Fibroblast of upper back skin (primary cell): ENCODE measurements at regions not wholly inside any gene's neighbourhood (a gene's known extent, or its start where the extent isn't known, plus 50 kb on each side); places are given as distances from the start of the nearest gene placed in this dataset.

Experiments
- DNase-seq: peaks from one replicate; pipeline ENCODE4 v3.0.0-alpha.2; 2013

GRCh38 chr4:138851391-138852335 lies 163.9 kb upstream of the NOCT start:
- peak; percentile 16 for DNase-seq

- DNase-seq: no peak
Observed at GRCh38 chr4:138845664-138846063, 169.9 kb upstream of the NOCT start.

GRCh38 chr4:138845054-138845453 lies 170.5 kb upstream of the NOCT start:
- no peak for DNase-seq

GRCh38 chr4:138843616-138844015 lies 172.0 kb upstream of the NOCT start:
- DNase-seq: no peak

- no peak for DNase-seq
Observed at GRCh38 chr4:138841343-138841742, 174.2 kb upstream of the NOCT start.

- DNase-seq: no peak
Observed at GRCh38 chr4:138838251-138838650, 177.3 kb upstream of the NOCT start.

- DNase-seq: peak; percentile 30
Observed at GRCh38 chr4:138835832-138836533, 179.6 kb upstream of the NOCT start.

GRCh38 chr4:138833974-138834373 lies 181.6 kb upstream of the NOCT start:
- no peak for DNase-seq

GRCh38 chr4:138832563-138832962 lies 183.0 kb upstream of the NOCT start:
- no peak for DNase-seq

- DNase-seq: no peak
Observed at GRCh38 chr4:138831948-138832347, 183.6 kb upstream of the NOCT start.

- no peak for DNase-seq
Observed at GRCh38 chr4:138828926-138829325, 186.7 kb upstream of the NOCT start.

GRCh38 chr4:138826754-138827153 lies 188.8 kb upstream of the NOCT start:
- DNase-seq: no peak

- DNase-seq: no peak
Observed at GRCh38 chr4:138826322-138826721, 189.3 kb upstream of the NOCT start.

GRCh38 chr4:138821331-138821730 lies 194.2 kb upstream of the NOCT start:
- no peak for DNase-seq

- DNase-seq: no peak
Observed at GRCh38 chr4:138816875-138817274, 198.7 kb upstream of the NOCT start.

GRCh38 chr4:138815811-138816210 lies 199.8 kb upstream of the NOCT start:
- DNase-seq: no peak

GRCh38 chr4:138805736-138806135 lies 209.8 kb upstream of the NOCT start:
- no peak for DNase-seq

- DNase-seq: peak; percentile 37
Observed at GRCh38 chr4:138804711-138805110, 210.9 kb upstream of the NOCT start.

GRCh38 chr4:138803051-138803450 lies 212.5 kb upstream of the NOCT start:
- no peak for DNase-seq

- peak; percentile 13 for DNase-seq
Observed at GRCh38 chr4:138802499-138802898, 213.1 kb upstream of the NOCT start.

- no peak for DNase-seq
Observed at GRCh38 chr4:138800421-138800820, 215.2 kb upstream of the NOCT start.

GRCh38 chr4:138798404-138798803 lies 217.2 kb upstream of the NOCT start:
- DNase-seq: no peak

- DNase-seq: no peak
Observed at GRCh38 chr4:138797646-138798045, 217.9 kb upstream of the NOCT start.

GRCh38 chr4:138796761-138797160 lies 218.8 kb upstream of the NOCT start:
- no peak for DNase-seq
